Fibroblast of skin of abdomen (primary cell): ENCODE measurements at regions not wholly inside any gene's neighbourhood (a gene's known extent, or its start where the extent isn't known, plus 50 kb on each side); places are given as distances from the start of the nearest gene placed in this dataset.

Source experiments
- DNase-seq: peaks from one replicate; pipeline ENCODE4 v3.0.0-alpha.2; 2013

DNA sequence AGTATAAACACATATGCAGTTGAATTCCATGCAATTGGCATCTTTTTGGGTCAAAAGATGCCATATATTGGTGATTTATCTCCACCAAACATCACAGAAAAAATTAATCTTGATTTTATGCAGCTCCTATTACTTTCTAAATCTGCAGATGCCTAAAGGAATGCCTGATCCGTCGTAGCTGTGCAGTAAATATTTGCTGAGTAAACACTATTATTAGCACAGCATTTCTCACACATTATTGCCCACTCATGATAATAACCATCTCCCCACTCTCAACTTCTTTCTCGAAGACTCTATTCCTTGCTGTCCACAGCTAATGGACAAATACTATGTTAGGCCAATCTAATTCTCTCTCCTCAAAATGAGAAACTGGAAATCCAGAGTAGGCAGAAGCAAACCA is 625.2 kb downstream of the ZIC1 start:
- DNase-seq = no peak

DNA sequence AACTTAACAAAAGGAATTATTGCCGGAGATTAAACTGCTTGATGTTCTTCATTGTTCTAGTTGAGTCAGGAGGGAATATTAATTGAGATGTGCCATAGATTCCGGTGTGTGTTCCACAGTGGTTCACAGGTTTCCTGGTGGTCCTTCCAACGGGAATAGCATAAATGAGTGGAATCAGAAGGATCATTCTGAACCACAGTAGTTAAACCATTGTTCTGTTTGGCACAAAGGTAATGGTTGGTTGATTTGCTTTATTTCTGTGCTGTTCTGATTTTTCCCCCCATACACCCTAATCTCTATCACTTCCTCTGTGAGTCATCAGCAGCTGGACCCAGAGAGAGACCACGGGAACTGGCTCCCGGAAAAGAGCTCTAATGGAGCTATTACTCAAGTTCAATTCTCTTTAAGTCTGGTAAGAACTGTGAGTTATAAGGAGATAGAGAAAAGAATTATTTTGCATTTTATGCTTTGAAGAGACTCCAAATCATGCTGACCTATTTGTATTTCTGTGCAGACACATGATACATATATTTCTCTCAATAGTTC is 627.2 kb downstream of the ZIC1 start:
- peak; percentile 34 for DNase-seq

DNA sequence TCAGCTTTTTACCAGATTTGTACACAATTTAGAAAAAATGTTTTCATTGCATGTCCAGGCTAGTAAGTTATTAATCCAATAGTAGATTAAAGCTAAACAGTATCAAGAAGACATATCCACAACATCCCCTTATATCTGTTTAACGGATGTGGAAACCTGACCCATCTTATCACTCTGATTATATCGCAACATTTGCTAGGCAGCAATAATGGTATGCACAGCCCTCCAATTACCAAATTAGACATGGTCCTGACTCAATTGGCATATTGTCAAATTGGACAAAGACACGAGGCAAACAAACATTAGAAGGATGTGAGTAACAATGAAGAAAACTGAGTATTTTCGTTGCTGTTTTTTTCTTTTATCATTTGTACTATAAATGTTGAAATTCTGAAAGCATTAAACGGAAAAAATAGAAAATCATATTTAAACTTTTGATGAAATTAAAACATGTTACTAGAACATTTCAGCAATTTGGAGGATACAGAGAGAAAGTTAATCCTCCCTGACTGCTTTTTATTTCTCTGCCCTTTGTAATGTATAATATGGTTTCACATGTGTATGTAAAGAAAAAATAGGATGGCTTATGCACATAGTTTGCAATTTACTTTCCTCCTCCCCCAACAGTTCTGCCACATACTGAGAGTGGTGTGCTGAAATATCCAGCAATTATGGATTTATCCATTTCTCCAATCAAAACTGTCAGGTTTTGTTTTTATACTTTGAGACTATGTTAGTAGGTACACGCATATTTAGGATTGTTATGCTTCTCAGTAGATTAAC is 633.7 kb downstream of the ZIC1 start:
- peak; percentile 61 for DNase-seq

DNA sequence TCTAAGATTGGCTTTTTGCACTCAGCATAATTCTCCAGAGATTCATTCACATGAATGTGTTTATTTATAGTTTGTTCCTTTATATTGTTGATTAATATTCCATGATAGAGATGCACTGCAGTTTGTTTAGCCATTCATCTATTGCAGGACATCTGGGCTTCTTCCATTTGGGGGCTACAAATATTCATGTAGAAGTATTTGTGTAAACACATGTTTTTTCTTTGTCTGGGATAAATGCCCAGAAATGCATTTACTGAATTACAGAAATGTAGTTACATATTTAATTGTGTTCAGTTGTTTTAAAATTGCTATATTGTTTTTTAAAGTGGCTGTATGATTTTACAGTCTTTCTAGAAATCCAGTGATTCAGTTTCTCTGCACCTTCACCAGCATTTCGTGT is 635.0 kb downstream of the ZIC1 start:
- no peak for DNase-seq

DNA sequence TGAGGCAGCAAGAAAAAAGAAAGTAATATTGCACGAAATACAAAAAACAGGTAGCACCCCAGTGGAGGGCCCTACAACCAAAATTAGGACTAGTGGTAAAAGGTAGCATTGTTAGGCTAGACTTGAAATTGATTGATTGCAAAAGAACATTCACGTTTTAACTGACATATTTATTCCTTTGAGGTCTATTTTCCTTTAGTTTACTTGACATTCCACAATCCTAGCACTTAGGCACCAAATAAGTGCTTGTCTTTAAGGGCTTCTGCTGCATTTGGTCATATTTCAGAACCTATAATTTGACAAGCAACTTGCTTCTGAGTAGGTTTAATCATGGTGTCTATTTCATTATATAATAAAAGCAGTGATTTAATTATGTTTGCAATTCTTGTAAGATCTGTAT is 642.7 kb upstream of the AGTR1 start:
- no peak for DNase-seq

DNA sequence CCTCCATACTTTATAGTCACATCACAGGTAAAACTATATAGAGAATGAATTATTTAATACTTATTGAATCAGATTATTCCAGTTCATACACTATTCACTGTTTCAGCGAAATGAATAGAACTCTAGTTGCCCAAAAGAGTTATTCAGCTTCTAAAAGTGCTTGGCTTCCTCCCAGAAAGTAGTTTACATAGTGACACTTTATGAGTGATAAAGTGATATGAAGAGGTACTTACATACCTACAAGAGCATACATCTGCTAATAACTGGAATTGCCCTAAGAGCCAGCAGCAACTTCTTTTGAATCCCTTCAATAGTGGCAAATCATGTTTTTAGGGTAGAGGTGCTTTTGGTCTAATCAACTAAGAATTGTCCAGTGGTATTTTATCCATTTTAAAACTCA is 635.1 kb upstream of the AGTR1 start:
- no peak for DNase-seq

DNA sequence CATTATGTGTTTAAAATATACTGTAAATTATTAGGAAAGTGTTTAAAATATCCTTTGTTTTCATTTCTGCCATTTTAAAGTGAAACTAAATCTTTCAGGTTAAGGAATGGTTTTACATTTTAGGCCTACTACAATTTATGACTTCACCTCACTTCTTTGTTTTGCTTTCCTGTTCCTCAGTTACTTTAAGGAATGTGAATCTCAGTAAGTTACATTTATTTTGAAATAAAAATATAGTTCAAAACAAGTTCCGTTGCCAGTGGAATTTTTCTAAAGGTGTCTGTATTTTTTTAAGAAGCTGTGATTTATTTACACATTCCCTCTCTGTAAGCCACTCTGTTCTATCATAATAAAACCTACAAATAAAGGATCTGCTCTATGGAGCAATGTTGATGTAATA is 630.9 kb upstream of the AGTR1 start:
- DNase-seq = no peak

DNA sequence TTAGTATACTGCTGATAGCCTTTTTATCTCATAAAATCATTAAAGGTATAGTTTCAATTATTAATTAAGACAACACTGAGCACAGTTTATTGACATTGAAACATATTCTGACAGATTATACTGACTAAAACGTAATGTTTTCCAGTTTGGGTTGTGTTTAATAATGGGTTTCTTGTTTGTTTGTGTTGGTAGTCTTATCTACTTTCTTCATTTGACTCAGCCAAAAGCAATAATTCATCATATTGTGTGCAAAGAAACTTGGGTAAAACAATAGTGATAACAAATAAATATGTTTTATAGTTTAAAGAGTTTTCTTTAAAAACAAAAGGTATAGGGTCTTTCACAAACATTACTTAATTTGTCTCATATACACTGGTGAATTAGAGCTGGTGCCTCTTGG is 629.2 kb upstream of the AGTR1 start:
- DNase-seq = no peak

DNA sequence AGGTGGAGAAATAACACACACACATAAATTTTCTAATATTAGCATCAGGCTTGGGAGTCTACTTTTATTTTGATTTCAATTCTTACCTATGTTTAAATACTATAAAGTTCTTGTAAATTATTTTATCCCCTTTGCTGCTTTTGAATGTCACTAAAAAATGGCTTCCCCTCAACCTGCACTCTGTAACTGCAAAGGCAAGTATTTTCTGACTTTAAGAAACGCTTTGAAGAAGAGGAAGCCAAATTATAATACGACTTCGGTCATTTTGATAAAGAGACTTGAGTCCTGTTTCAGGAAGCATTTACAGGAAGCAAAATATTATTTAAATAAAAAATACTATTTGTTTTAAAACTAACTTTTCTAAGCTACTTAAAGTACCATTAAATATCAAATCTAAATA is 627.7 kb upstream of the AGTR1 start:
- DNase-seq = no peak

DNA sequence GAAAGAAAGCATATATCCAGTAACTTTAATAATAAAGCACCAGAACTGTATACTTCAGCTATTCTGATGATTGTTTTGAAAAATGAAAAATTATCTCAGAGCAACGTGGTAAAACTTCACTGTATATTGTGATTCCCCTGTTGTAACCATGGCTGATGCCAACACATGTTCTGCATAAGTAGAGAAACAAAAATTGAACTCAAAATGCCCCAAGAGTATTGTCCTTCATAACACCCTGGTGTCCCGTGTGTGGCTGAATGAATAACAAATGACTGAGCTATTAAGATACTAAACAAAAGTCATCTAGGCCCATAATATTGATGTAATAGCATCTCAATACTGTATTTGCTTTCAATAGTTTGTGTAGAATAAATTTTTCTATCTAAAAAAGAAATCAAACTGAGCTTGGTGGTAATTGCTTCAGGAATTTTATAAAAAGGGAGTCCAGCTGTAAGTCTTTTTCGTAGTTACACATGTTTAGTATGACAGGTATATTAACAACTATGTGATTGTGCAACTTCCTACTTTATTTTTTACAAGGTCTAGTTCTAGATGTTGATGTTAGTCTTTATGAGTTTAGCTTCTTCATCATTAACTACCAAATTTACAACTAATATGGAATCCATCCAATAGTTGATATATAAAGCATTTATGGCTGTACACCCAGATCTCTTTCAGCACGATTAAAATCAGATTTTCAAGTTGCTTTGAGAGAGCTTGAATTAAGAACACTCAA is 623.8 kb upstream of the AGTR1 start:
- no peak for DNase-seq

DNA sequence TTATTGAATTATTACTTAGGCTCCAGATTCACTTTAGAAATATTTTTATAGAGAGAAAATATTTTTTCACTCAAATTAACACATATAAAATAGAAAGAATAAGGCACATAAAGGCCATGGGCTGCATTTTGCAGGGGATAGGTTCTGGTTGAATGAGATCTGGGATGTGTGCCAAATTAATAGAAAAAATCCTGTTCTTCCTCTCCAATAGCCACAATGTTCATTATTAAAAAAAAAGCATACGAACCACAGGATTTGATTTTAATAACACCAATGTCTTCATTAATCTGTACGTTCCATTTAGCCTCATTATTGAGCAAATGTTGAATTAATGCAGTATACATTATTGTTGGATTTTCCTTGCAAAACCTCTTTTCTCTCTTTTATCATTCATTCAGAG is 622.8 kb upstream of the AGTR1 start:
- DNase-seq = no peak

DNA sequence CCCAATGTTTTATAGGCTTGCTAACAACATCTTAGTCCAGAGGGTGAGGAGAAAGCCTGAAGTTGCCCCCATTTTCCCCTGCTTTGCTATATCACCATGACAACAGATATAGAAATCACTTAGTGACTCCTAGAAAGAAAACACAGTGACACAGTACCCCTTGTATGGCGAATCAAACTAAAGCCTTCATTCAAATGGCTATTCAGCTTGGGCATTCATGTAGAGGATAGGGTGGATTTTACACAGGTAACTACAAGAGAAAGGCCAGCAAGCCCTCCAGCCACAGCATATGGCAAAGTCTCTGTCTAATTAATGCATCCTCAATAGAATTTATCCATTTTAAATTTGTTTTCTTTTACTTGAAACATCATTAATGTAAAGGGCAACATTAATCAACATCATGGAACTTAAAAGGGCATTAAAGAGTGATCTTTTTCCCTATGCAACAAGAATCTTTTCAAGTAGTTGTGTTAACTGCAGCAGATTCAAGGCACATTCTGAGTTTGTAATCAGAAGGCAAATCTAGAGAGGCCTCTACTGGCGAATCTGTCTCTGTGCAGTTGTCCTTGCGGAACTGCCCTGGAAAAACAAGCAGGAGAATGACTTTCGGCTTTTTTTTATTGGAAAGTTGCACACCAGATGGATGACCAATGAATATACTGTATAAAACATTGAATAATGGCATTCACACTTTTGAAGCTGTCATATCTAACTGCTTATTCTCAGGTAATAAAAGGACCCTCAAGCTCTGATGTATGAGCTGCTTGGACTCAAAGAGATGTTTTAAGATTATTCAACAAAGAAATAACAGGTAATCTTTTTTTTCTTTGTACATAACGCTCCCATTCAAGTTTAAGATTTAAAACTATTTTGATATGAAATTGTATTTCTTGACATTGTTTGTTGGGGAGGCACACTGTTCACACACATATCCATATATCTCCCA is 621.7 kb upstream of the AGTR1 start:
- peak; percentile 64 for DNase-seq

DNA sequence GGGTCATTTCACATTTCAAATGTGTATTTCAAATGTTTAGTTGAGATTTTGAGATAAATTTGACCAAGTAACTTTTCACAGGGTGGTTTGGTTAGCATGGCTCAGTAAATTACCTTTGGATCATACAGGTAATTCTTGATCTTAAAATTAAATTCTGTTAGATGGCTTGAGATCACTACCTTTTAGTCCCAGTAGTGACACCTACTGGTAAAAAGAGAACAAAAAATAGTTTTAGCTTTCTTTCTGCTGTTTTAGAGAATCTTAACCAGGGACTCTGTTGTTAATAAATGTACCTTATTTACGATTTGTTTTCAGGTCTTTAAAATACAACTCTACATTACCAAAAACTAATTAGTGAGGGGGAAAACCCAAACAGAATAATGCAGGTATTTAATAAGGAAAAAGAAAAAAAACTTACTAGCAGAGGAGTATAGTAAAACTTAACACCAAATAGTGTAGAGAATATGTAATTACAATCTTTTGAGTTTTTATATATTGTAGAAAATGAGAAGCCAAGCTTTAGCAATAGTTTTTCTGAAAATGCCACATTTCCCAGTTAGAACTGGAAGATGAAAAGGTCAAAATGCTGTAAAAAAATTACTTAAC is 620.3 kb upstream of the AGTR1 start:
- peak; percentile 11 for DNase-seq

DNA sequence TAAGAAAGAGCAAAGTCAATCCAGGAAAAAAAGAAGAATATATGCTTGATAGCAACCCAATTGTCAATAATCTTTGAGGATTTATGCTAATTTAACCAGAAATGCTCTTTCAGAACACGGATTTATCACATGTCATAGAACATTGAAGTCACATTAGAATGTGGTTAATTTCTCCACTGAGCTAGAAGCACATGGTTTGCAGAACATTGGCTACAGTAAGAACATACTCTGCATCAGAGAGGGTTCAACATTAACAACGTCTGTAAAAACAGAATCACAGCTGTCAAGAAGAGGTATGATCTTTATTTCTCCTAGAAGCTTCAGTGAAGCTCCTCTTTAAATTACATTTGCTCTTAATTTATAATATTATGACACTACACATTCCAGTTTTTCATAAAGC is 619.7 kb upstream of the AGTR1 start:
- DNase-seq = no peak

DNA sequence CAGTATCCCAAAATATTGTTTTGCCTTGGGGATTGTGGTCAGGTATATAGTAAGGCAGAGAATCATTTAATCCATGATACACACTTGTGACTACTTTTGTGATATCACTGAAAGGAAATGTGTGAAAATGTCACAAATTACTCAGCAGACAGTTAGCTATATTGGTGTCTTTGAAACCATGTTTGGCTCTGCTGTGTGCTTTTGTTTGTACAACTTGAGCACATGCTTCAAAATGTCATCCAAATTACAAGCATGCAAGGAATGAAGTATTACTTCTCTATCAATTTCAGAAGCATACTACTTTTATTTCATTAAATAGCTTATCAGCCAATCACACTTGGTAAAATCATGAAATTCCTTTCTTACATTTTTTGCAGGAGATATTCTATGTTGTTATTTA is 619.0 kb upstream of the AGTR1 start:
- peak; percentile 8 for DNase-seq

DNA sequence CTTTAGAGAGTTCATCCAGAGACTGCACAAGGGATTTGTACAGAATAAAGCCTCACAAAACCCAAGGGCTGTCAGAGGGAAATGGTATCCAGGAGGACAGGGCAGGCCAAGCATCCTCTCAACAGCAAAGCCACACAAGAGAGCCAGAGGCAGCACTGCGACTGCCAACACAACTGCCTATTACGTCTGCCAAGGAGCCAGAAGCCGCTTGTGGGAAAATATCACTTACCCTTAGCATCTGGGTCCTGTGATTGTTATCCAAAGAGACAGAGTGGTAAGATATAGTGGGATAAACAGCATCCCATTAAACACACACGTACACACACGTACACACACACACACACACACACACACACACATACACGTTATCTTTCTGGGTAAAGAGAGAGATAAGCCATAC is 618.3 kb upstream of the AGTR1 start:
- DNase-seq = no peak

DNA sequence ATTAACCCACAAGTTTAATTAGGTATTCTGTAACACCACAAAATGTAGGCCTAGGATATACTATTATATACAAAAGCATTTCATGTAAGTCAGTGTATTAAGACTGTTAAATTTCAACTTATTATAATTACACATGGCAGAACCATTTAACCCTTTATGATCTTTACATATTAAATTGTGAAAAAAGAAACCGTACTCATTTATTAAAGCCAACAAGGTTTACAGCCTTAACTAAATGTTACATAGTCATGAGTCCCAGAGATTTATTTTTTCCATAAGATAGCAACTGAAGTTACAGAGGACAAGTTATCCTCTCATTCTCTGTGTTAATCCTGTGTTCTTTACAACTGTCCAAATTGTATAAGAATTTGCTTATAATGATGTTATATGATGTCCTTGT is 615.8 kb upstream of the AGTR1 start:
- DNase-seq = no peak

DNA sequence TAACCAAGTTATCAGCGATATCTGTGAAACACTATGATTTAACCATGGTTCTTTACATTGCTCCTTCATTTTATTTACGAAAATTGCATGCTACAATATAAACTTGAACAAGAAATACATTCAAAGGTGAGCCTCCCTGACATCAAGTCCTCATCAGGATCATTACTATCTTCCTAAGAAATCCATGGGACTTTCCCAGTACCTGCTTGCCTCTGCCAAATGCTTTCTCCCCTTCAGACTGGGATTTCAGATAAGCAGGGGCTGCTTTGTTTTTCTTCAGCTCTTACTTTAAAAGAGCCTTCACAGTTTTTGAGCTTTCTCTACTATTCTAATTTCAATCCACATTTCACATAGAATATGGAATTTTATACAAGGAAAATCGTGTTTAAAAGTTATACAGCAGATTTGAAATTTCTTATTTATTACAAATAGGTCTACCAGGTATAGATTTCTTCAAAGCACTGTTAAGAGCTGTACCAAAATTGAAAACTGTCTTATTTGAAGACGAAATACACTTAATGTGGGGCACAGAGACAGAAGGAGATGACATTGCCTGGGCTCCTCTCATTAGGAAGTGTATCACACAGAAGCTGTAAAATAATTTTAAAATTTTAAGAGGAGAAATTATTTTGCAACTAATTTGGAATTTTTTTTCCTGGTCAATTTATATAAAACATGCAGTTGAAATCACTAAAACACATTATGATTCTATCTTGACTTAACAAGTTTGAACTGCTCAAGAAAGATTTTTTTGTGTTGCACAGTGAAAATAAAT is 615.0 kb upstream of the AGTR1 start:
- no peak for DNase-seq

DNA sequence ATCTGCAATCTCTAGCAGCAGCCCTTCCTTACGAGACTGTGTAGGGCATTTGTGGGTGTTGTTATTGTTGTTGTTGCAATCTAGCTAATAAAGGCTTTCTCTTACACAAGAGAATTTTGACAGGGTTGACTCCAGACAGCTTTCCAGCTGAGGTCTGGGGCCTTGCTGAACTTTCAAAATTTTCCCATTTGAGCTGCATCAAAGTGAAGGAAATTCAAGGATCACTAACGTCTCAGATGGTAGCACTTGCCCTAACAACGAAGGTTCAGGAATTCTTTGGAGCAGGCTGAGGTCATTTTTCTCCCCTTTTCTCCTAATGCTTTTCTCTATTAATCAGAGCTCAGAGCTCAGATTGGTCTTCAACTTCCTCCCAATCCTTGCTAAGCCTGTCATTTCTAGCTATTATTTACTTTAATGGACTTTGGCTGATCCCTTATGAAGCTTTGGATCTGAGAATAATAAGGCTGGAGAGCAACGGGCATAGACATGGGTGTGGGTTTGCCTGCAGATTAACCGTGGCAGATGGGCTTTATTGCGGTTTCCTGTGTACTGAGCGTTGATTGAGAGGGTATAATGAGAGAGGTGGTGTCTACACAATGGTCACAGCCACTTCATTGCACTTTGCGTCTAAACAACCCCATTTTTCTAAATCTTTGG is 614.0 kb upstream of the AGTR1 start:
- DNase-seq = no peak

DNA sequence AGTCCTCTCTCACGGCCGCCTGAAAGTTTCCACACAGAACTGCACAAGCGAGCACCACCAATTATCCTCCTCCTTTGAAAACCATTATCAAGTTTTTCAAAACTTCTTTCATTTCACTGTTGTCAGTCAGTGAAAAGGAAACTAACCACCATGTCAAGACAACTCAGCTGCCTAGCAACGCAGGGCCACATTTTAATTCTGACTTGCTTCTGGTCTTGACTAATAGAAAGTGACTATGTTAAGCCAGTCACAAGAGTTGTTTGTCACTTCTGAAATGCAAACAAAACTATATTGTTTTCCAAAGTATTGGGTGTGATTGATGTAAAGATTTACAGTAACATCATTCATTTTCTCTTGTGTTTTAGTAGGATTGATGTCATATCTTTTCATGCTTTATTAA is 612.8 kb upstream of the AGTR1 start:
- DNase-seq = no peak
